Neural progenitor cell (in vitro differentiated cells): ENCODE measurements at regions not wholly inside any gene's neighbourhood (a gene's known extent, or its start where the extent isn't known, plus 50 kb on each side); places are given as distances from the start of the nearest gene placed in this dataset.
A peak's percentile ranks its signal among the peaks of the same experiment; 100 is the strongest.
"Not testable (repeated sequence)": the region's sequence is repeated elsewhere in the genome, so short reads cannot be mapped to it uniquely, and the experiment has no call there.

Source experiments
- DNase-seq: peaks from one replicate; pipeline ENCODE4 v3.0.0-alpha.2; 2016; ENCODE audit warnings: low spot score
- H2AFZ ChIP-seq: fragments of 200-600 bp; sonication (generic); replicated peaks from 2 replicates; pipeline ENCODE4 v1.6.1; 2016; ENCODE audit warnings: antibody characterized with exemption
- H3F3A ChIP-seq: fragments of 200-600 bp; sonication (generic); 2 replicates; pipeline ENCODE4 v1.6.1; 2016; ENCODE audit warnings: antibody characterized with exemption, low read depth
- H3K27ac ChIP-seq: fragments of 200-600 bp; sonication (generic); 2 replicates; pipeline ENCODE4 v1.5.1; 2016; ENCODE audit warnings: mild to moderate bottlenecking
- H3K27me3 ChIP-seq: fragments of 200-600 bp; sonication (generic); 2 replicates; pipeline ENCODE4 v1.6.1; 2016; ENCODE audit warnings: mild to moderate bottlenecking, moderate library complexity
- H3K36me3 ChIP-seq: fragments of 200-600 bp; sonication (generic); 2 replicates; pipeline ENCODE4 v1.5.1; 2016
- H3K4me1 ChIP-seq: fragments of 200-600 bp; sonication (generic); 2 replicates; pipeline ENCODE4 v1.6.1; 2016; ENCODE audit warnings: mixed run types
- H3K4me2 ChIP-seq: fragments of 200-600 bp; sonication (generic); 2 replicates; pipeline ENCODE4 v1.6.1; 2016
- H3K4me3 ChIP-seq: fragments of 200-600 bp; sonication (generic); 2 replicates; pipeline ENCODE4 v1.5.1; 2016
- H3K79me2 ChIP-seq: fragments of 200-600 bp; sonication (generic); 2 replicates; pipeline ENCODE4 v1.6.1; 2016; ENCODE audit warnings: low read depth
- H3K9ac ChIP-seq: fragments of 200-600 bp; sonication (generic); 2 replicates; pipeline ENCODE4 v1.6.1; 2016
- H3K9me3 ChIP-seq: fragments of 200-600 bp; sonication (generic); 2 replicates; pipeline ENCODE4 v1.5.1; 2016; ENCODE audit warnings: low read depth
- H4K20me1 ChIP-seq: fragments of 200-600 bp; sonication (generic); 2 replicates; pipeline ENCODE4 v1.6.1; 2016; ENCODE audit warnings: low read depth
- H3K27ac Mint-ChIP-seq: 3 replicates; pipeline ENCODE4 v1.8.0; 2021; ENCODE audit warnings: mixed read lengths
- H3K27me3 Mint-ChIP-seq: 2 replicates; pipeline ENCODE4 v1.8.0; 2022; ENCODE audit warnings: low read depth, mild to moderate bottlenecking, inconsistent platforms, moderate library complexity, mixed read lengths; ENCODE audit not compliant: insufficient read depth
- H3K36me3 Mint-ChIP-seq: 3 replicates; pipeline ENCODE4 v1.8.0; 2021; ENCODE audit warnings: mixed read lengths
- H3K4me1 Mint-ChIP-seq: 3 replicates; pipeline ENCODE4 v1.8.0; 2021; ENCODE audit warnings: mixed read lengths
- H3K4me3 Mint-ChIP-seq: 3 replicates; pipeline ENCODE4 v1.8.0; 2021; ENCODE audit warnings: mild to moderate bottlenecking, moderate library complexity, mixed read lengths
- H3K9me3 Mint-ChIP-seq: 3 replicates; pipeline ENCODE4 v1.8.0; 2020; ENCODE audit warnings: mixed read lengths
- CTCF ChIP-seq: fragments of 200-600 bp; sonication (generic); IDR thresholded peaks from 2 replicates; pipeline ENCODE4 v1.5.1; 2017; ENCODE audit warnings: antibody characterized with exemption, mild to moderate bottlenecking
- EZH2 ChIP-seq: fragments of 200-600 bp; sonication (generic); IDR thresholded peaks from 2 replicates; pipeline ENCODE4 v1.6.1; 2017; ENCODE audit warnings: antibody characterized with exemption, mild to moderate bottlenecking, moderate library complexity
- EZH2phosphoT487 ChIP-seq: fragments of 200-600 bp; sonication (generic); IDR thresholded peaks from 2 replicates; pipeline ENCODE4 v1.6.1; 2017; ENCODE audit warnings: antibody characterized with exemption

DNA sequence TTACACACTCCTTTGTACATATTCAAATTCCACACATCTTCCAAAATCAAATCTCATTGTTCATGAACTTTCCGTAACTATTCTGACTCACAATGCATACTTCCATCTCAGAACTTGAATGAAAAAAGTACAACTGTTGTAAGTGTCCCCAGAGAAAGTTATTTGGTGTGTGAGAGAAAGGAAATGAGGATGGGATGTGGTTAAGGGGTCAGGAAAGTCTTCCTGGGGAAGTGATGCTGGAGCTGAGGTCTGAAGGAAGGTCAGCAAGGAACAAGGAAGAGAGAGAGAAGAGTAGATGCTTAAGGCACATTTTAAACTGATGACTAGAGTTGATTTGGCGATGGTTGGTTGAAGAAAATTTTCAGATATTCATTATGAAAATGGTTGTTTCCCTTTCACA, 340.0 kb upstream of the STXBP6 start:
- H3K36me3 Mint-ChIP-seq, result no peaks in the 10 kb centered on the region
- Histone ChIP-seq H3K27me3 (no peaks in the 10 kb centered on the region), H3F3A (no peaks in the 10 kb centered on the region), H3K9me3 (peaks cover 4% of the 10 kb centered on the region), H3K9ac (no peak overlapping the region), H2AFZ (no peak overlapping the region), H3K27ac (no peak overlapping the region), H3K4me3 (no peak overlapping the region), H3K4me1 (no peaks in the 10 kb centered on the region), H3K79me2 (no peaks in the 10 kb centered on the region), H4K20me1 (no peaks in the 10 kb centered on the region), H3K4me2 (no peak overlapping the region), H3K36me3 (no peaks in the 10 kb centered on the region)
- no peaks in the 10 kb centered on the region for H3K27me3 Mint-ChIP-seq
- DNase-seq, result no peak
- no peak overlapping the region for H3K4me3 Mint-ChIP-seq
- H3K4me1 Mint-ChIP-seq, result peaks cover 16% of the 10 kb centered on the region
- no peak overlapping the region for H3K27ac Mint-ChIP-seq
- TF ChIP-seq CTCF (no peak), EZH2phosphoT487 (no peak), EZH2 (no peak)
- no peaks in the 10 kb centered on the region for H3K9me3 Mint-ChIP-seq

- Histone ChIP-seq H3K79me2 (no peaks in the 10 kb centered on the region), H3K4me2 (no peak overlapping the region), H3K36me3 (no peaks in the 10 kb centered on the region), H3K27ac (no peak overlapping the region), H3K9me3 (no peaks in the 10 kb centered on the region), H3K27me3 (no peaks in the 10 kb centered on the region), H4K20me1 (no peaks in the 10 kb centered on the region), H3F3A (no peaks in the 10 kb centered on the region), H2AFZ (no peak overlapping the region), H3K4me3 (no peak overlapping the region), H3K9ac (no peak overlapping the region), H3K4me1 (no peaks in the 10 kb centered on the region)
- Mint-ChIP-seq H3K27ac (no peak overlapping the region), H3K27me3 (no peaks in the 10 kb centered on the region), H3K4me1 (no peaks in the 10 kb centered on the region), H3K4me3 (no peak overlapping the region), H3K36me3 (no peaks in the 10 kb centered on the region), H3K9me3 (no peaks in the 10 kb centered on the region)
- TF ChIP-seq EZH2phosphoT487, result no peak
- peak; percentile 36 for TF ChIP-seq CTCF
- peak; percentile 9 for DNase-seq
Observed at GRCh38 chr14:25381498-25381897, 331.6 kb upstream of the STXBP6 start.

- Histone ChIP-seq H3K9ac (no peak overlapping the region), H4K20me1 (no peaks in the 10 kb centered on the region), H2AFZ (no peak overlapping the region), H3K4me3 (no peak overlapping the region), H3K4me1 (no peaks in the 10 kb centered on the region), H3K36me3 (no peaks in the 10 kb centered on the region), H3K79me2 (no peaks in the 10 kb centered on the region), H3K9me3 (peaks cover 3% of the 10 kb centered on the region), H3K4me2 (no peak overlapping the region), H3F3A (no peaks in the 10 kb centered on the region), H3K27ac (no peak overlapping the region), H3K27me3 (no peaks in the 10 kb centered on the region)
- H3K27me3 Mint-ChIP-seq, result peaks cover 6% of the 10 kb centered on the region
- TF ChIP-seq CTCF (no peak), EZH2 (no peak), EZH2phosphoT487 (no peak)
- no peaks in the 10 kb centered on the region for H3K9me3 Mint-ChIP-seq
- peaks cover 10% of the 10 kb centered on the region for H3K4me1 Mint-ChIP-seq
- no peak overlapping the region for H3K27ac Mint-ChIP-seq
- no peak overlapping the region for H3K4me3 Mint-ChIP-seq
- no peak for DNase-seq
- H3K36me3 Mint-ChIP-seq, result no peaks in the 10 kb centered on the region
Observed at GRCh38 chr14:25375639-25376038, 325.7 kb upstream of the STXBP6 start.

GRCh38 chr14:25371068-25371467, 321.1 kb upstream of the STXBP6 start:
- Histone ChIP-seq H3K4me2 (no peak overlapping the region), H3K79me2 (no peaks in the 10 kb centered on the region), H3K27me3 (no peaks in the 10 kb centered on the region), H3K4me3 (no peak overlapping the region), H3K36me3 (no peaks in the 10 kb centered on the region), H3F3A (no peaks in the 10 kb centered on the region), H4K20me1 (no peaks in the 10 kb centered on the region), H3K27ac (no peak overlapping the region), H3K4me1 (no peaks in the 10 kb centered on the region), H2AFZ (no peak overlapping the region), H3K9ac (no peak overlapping the region), H3K9me3 (peaks cover 3% of the 10 kb centered on the region)
- TF ChIP-seq EZH2, result no peak
- Mint-ChIP-seq H3K4me1 (peaks cover 10% of the 10 kb centered on the region), H3K27ac (no peak overlapping the region), H3K36me3 (no peaks in the 10 kb centered on the region), H3K4me3 (no peak overlapping the region), H3K9me3 (peaks cover 21% of the 10 kb centered on the region), H3K27me3 (peaks cover 6% of the 10 kb centered on the region)
- no peak for DNase-seq

DNA sequence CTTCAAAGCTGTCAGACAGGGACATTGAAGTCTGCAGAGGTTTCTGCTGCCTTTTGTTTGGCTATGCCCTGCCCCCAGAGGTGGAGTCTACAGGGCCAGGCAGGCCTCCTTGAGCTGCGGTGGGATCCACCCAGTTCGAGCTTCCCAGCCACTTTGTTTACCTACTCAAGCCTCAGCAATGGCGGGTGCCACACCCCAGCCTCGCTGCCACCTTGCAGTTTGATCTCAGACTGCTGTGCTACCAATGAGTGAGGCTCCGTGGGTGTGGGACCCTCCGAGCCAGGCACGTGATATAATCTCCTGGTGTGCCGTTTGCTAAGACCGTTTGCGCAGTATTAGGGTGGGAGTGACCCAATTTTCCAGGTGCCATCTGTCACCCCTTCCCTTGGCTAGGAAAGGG, 320.1 kb upstream of the STXBP6 start:
- not testable (repeated sequence) for H3K4me1 ChIP-seq, H3K27ac Mint-ChIP-seq, H3K27me3 Mint-ChIP-seq, H3K4me1 Mint-ChIP-seq, H3K4me2 ChIP-seq, H3K9ac ChIP-seq, DNase-seq, H3K9me3 ChIP-seq, H3F3A ChIP-seq, H3K4me3 ChIP-seq, H3K36me3 Mint-ChIP-seq, H3K4me3 Mint-ChIP-seq, H3K36me3 ChIP-seq, H3K27me3 ChIP-seq, H4K20me1 ChIP-seq, H3K79me2 ChIP-seq, H2AFZ ChIP-seq, H3K27ac ChIP-seq
- peaks cover 24% of the 10 kb centered on the region for H3K9me3 Mint-ChIP-seq
